GM18508 (cell line): ENCODE measurements at regions not wholly inside any gene's neighbourhood (a gene's known extent, or its start where the extent isn't known, plus 50 kb on each side); places are given as distances from the start of the nearest gene placed in this dataset.

ENCODE experiments used
- ATAC-seq: cut with Tn5 transposase; IDR thresholded peaks from one replicate; pipeline ENCODE4 v1.9.1; 2021; ENCODE audit warnings: moderate number of reproducible peaks; ENCODE audit not compliant: insufficient read depth, unreplicated experiment

DNA sequence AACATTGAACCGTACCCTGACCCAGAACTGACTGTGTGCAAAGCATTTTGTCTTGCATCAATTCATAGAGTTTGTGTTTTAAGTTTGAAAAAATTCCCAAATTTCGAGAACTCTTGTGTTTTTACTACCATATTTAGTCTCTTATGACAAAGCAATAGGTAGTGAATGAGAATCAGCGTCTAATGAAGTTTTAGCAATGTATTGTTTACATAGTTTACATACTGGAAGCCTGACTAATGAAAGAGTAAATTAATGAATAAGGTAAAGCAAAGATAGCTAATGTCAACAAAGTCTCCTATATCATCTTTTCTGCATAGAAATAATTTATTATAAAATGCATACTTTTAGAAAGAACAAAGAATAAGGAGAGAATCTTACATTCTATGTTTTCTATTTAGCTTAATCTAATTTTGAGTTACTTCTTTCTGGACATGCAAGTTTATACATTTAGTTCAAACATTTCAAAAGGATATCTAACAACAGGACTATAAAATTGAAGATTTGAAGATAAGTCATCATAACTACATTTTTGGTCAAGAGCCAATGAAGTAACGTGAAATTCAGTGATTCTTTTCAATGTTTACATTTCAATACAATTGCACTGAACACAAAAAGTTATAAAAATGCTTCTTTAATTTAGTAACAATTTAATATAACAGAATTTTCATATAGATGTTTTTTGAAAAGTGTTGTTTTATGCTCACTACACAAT lies 1943.7 kb downstream of the NCAM2 start:
- no peak for ATAC-seq

DNA sequence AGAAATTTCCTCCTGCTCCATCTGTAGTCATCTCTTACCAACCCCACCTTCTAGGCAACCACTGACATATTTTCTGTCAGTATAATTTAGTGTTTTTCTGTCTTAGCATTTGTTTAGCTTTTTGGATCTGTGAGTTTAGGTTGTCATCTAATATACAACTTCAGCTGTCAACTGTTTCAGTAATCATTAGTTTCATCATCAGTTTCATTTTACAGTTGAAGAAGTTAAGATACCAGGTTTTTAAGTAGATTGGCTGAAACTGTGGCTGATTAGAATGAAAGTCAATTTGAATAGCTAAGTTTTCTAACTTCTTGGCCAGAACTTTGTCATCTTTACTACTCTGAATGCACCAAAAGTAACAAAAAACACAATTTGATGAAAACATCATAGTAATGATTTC lies 1957.3 kb downstream of the NCAM2 start:
- ATAC-seq: no peak

DNA sequence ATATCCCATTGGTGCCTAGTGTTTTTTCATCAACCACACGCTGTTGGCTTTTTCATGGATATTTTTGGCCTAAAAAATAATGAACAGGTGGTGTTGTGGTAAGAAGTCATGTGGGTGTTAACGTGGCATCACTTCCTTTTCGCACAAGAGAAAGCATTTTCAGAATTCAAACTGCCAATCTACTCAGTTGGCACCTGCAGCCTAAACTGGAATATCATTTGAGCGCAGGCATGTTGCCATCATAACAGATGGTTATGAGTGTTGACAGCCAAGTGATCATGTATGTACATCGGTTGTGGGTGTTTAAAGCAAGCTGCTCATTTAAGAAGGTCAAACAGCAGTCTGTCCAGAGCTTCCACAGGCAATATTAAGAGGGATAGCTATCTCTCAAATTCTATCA lies 1963.0 kb downstream of the NCAM2 start:
- no peak for ATAC-seq

DNA sequence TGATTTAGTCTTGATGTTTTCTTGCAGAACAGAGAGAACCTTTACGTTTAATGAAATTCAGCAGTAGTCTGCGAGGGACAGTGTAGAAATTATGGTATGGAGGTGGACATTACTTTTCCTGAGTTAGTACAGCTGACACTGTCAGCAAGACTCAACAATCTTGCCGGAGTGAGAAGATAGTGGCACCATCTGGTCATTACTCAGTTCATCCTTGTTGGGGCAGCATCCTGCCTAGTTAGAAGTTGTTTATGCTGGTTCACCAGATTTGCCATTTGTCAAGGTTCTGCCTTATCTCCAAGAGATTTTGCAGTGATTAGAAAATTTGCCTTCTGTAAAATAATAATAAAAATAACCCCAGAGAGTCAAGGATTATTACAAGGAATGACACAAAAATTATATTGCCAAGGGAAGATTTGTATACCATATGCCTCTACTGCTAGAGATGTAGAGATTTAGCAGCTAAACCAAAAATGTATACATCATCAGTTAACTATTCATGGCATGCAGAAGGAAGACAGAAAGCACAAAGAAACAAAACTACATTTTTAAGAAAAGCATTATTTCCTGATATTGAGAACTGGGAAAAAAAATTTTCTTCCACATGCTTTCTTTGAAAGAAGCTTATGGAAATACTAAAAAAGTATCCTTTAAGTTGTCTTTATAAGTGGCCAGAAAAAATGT lies 1967.4 kb downstream of the NCAM2 start:
- no peak for ATAC-seq

DNA sequence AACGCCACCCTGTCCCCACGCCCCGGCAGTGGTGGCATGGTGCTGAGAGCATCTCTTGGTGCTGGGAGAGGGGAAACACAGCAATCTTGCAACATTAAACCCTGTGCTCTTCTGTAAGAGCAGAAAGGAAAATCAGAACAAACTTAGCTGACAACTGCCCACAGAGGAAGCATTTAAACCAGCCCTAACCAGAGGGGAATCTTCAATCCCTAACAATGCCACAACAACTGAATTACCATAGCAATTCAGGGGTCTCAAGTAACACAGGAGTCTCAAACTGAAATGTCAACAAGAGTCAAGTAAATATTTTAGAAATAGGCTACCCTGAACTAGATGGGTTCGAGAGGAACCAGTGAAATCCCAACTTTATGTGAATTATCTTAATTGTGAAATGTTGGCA lies 1983.6 kb downstream of the NCAM2 start:
- no peak for ATAC-seq

DNA sequence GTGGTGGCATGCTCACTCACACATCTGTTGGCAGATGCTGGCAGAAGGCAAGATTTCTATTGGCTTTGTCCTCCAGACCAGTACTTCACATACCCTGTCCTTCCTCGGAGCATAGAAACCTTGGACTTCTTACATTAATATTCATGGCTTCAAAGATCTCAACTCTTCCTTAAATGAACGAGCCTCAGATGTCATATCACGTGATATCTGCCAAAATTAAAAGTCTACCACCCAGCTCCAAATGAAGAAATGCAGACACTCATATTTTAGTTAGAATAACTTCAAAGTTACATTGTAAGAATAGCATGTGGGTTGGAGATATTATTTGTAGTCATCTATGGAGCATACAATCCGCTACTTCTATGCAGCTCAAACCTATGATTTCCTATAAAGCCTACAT lies 1994.9 kb downstream of the NCAM2 start:
- no peak for ATAC-seq

DNA sequence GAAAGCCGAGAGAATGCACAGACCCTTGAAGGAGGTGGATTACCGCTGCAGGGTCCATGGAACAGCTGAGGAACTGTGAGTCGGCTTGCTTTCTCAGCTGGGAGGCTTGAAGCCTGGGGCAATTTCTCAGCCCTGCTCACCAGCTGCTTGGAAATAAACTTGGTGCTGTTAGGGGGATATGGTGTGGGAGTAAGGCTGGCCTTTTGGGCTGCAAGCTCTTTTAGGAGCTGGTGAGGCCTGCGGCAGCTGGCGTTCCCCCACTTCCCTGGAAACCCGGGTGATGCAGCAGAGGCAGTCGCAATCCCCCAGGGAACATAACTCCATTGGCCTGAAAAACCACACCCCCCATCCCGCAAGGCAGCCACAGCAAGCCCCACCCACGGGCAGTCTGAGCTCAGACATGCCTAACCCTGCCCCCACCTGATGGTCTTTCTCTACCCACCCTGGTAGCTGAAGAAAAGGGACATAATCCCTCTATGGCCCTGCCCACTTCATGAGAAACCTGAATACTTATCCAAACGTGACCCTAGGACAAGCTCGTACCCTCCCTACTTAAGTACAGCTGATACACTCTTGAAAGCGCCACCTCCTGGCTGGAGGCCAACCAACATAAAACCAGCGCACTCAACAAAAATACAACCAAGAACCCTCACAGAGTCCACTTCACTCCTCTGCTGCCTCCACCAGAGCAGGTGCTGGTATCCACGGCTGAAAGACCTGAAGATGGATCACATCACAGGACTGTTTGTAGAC lies 1995.8 kb downstream of the NCAM2 start:
- no peak for ATAC-seq

DNA sequence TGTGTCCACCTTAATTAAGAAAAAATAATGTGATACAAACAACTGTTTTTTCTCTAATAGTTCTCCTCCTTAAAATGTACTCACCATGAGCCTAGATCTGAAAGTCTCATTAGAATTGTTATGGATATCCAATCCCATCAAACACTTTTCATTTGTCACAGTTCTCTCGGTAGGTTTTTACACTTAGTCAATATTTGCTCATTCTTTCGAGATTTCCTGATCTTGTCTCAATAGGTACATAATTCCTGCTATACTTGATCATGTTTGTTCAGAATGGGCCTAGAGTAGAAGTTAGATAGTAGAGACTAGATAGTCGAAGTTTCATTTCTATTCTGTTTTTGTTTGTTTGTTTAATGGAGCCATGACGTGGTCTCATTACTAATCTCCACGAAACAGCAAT lies 2005.7 kb downstream of the NCAM2 start:
- ATAC-seq: no peak

DNA sequence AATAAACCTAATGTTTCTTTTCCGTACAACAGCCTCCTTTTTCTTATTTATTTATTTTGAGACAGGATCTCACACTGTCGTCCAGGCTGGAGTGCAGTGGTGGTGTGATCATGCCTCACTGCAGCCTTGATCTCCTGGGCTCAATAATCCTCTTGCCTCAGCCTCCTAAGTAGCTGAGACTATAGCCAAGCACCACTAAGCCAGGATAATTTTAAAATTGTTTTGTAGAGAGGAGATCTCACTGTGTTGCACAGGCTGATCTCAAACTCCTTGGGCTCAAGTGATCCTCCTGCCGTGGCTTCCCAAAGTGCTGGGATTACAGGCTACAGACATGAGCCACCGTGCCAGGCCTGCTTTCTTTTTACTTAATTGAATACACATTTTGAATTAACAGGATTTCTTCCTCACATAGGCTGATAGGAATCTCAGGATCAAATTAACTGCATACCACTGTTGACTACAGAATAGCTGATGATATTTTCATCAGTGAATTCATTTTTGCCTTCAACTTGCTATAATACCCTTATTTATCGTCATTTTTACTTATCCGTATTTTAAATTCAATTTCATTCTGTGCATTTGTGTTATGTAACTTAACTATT lies 2010.5 kb downstream of the NCAM2 start:
- no peak for ATAC-seq

DNA sequence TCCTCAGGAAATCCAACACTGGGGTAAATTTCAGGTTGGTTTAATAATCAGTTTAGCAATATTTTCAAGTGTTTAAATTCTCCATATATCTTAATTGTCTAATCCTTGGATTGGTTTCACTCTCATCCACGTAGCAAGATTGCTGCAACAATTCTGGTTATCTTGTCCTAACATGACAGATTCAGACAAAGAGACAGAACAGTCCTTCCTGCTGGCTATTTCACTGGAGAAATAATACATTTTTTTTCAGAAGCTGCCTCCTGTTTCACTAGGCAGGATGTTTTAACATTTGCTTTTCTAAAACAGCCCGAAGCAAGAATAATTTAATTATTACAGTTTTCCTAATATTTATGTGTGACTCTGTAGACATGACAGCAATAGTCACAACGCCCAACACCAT lies 2011.2 kb downstream of the NCAM2 start:
- no peak for ATAC-seq

DNA sequence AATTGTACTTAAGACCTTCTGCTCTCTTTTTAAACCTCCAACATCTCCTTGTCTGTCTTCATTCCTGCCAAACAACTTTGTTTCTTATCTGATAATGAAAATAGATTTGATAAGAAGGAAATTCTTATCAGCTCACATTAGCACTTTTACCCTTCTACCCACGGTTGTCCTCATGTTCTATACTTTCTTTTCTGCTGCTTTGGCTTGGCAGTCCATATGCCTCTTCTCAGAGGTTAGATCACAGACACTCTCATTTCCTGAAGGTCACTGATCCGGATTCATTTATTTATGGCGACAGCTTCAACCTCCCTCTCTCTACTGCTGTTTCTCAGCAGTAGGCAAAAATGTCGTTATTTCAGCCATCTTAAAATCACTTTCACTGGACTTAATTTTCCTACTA lies 2015.8 kb downstream of the NCAM2 start:
- ATAC-seq: no peak

DNA sequence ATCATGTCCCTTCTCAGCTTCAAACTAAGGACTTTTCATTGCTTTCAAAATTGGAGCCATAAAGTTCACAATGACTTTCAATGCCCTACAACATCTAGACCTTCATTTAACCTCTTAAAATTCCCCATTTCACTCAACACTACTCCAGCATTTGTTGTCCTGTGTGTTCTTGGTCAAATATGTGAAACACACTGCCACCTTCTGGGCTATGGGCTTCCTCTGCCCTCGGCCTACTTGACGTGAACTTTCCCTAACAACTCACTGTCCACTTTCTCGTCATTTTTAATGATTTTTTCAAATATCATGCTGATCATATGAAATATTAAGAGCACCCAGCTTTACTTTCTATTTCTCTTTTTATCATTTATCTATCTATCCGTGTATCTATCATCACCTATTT lies 2018.4 kb downstream of the NCAM2 start:
- no peak for ATAC-seq

DNA sequence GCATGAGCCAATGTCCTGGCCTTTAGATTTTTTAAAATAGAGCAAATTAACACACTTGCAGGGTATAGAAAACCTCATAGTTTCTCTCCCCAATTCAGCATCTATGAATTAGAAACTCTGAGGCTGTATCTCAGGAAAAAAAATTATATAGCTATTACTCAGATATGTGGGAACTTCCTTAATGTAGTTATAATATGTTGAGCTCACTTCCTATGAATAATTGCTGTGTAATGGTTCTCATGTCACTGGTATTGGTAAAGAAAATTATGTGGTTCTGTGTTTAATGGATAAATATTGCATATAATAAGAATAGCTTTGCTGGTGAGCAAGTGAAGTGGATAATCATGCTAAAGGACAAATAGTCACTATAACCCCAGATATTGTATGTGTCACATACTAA lies 2019.8 kb downstream of the NCAM2 start:
- ATAC-seq: no peak

DNA sequence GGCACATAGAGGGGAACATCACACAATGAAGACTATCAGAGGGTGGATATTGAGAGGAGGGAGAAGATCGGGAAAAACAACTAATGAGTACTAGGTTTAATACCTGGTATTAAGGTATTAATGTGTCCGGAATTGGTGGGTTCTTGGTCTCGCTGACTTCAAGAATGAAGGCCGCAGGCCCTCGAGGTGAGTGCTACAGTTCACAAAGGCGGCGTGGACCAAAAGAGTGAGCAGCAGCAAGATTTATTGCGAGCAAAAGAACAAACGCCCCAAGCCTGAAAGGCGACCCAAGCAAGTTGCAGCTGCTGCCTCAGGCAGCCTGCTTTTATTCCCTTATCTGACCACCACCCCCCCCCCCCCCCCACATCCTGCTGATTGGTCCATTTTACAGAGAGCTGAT lies 2022.8 kb downstream of the NCAM2 start:
- ATAC-seq: no peak

DNA sequence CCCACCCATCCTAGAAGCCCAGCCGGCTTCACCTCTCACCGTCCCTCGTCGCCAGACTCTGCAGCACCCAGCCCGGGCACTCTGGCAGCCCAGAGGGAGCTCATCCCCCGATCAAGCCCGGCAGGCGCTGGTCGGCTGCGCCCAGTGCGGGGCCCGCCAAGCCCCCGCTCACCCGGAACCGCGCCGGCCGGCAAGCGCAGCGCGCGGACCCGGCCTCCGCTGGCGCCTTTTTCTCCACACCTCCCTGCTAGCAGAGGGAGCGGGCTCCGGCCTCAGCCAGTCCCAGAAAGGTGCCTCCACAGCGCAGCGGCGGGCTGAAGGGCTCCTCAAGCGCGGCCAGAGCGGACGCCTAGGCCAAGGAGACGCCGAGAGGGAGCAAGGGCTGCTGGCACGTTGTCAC lies 2023.3 kb downstream of the NCAM2 start:
- ATAC-seq: no peak

DNA sequence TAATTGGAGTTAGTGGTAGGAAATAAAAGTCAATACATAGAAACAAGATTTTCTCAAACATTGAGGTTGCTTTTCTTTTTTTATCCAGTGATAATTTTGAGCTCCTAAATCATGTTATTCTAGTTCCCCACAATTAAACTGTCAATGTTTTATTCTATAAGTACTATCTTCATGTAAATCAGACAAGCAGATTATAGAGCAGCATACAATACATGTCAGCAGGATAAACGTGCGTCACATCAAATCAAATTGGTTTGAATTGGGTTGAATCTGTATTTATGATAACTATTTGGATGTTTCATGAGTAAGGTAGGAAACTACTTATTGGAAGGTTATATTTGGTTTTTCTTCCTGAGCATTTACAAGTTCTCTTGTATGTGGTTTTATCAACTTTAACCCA lies 2028.7 kb downstream of the NCAM2 start:
- no peak for ATAC-seq

DNA sequence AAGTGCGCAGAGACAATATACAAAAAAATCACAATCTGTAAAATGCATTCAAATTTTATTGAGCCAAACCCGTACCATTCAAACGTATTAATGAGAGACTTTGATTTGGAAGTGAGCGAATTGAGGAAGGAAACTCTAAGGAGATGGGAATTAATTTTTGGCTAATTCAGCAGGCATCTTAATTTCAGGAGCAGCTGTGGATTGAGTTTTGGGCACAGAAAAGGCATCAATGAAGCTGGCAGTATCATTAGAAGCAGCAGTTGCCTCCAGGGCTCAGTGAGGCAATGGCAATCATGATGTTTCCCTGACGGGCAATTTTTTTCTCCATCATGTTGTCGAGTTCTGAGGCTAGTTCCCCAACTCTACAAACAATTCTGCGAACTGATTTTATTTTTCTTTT lies 2041.6 kb downstream of the NCAM2 start:
- ATAC-seq: no peak

DNA sequence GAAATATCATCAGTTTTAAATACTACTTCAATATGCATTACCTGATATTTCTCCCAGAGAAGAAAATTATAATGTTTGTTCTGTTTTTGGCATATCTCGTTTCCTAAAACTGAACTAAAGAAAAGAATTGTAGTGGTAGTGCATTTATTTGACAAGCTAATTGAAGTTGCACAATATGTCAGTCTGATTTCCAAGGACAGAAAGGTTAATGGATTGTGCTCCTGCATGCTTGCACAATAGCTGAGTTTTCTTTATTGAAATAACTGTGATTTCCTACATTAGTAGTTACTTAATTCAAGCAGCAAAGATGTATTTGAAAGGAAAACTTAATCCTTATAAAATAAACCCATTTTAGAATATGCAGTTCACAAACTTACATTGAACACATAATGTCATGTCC lies 2047.7 kb downstream of the NCAM2 start:
- no peak for ATAC-seq

DNA sequence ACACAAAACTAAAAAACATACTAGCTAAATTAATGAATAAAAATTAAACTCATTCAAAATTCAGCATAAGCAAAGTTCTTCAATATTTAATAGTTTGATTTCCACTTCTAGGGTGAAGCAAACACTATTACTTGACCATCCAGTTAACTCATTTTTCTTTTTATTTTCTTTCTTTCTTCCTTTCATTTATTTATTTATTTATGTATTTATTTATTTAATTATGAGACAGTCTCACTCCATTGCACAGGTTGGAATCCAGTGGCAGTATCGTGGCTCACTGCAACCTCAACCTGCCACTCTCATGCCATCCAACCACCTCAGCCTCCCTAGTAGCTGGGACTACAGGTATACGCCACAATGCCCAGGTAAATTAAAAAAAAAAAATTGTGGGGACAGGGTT lies 2069.5 kb downstream of the NCAM2 start:
- no peak for ATAC-seq

DNA sequence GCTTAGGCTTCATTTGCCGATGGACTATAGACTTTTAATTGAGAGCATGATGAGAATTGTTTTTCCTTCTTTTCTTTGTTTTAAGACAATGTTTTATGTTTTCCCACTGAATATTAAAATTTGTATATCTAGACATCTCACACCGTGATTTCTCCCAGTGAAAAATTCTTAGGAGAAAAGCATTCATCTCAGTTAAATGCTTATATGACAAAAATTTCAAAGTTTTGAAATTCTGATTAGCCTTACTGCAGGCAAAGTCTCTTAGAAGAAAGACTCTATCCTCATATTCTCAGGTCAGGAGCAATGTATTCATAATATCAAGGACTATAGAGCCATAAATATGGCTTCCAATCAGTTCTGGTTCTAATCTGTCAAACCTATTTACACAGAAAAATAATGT lies 2085.0 kb downstream of the NCAM2 start:
- no peak for ATAC-seq

DNA sequence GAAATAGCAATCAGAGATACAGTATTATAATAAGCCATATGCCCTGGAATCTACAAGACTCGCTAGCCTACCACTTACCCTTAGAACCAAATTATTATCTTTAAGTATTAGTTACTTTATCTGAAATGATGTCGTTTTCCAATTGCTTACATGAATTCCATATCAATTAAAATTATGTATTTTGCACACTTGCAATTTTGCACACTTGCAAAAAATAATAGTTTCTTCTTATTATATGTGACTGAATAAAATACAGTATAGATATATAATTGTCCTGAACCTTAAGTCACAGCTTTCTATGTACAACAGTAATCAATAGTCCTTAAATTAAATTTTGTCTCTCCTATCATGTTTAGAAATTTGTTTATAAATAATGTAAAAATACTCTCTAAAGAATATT lies 2095.1 kb downstream of the NCAM2 start:
- ATAC-seq: no peak
